Cardiac fibroblast (primary cell): ENCODE measurements at regions not wholly inside any gene's neighbourhood (a gene's known extent, or its start where the extent isn't known, plus 50 kb on each side); places are given as distances from the start of the nearest gene placed in this dataset.

ENCODE experiments used
- DNase-seq, 2 donors: peaks; one replicate each; pipeline versions ENCODE4 v3.0.0 to v3.0.0-alpha.2; 2010; ENCODE audit warnings: low read depth in 2 of 2
- H3K4me3 ChIP-seq, 2 donors: replicated peaks in 1 of 2; 1 replicate in 1 of 2; 2 replicates in 1 of 2; pipeline ENCODE4 v1.5.1; 2011; ENCODE audit warnings: low read depth in 2 of 2, low read length in 2 of 2, mild to moderate bottlenecking in 2 of 2, moderate library complexity in 1 of 2
- TF ChIP-seq, protein P1 (sequence below): IDR thresholded peaks from one replicate; pipeline ENCODE4 v1.5.1; 2011; ENCODE audit warnings: low read depth, mild to moderate bottlenecking, low read length, inconsistent platforms

DNA sequence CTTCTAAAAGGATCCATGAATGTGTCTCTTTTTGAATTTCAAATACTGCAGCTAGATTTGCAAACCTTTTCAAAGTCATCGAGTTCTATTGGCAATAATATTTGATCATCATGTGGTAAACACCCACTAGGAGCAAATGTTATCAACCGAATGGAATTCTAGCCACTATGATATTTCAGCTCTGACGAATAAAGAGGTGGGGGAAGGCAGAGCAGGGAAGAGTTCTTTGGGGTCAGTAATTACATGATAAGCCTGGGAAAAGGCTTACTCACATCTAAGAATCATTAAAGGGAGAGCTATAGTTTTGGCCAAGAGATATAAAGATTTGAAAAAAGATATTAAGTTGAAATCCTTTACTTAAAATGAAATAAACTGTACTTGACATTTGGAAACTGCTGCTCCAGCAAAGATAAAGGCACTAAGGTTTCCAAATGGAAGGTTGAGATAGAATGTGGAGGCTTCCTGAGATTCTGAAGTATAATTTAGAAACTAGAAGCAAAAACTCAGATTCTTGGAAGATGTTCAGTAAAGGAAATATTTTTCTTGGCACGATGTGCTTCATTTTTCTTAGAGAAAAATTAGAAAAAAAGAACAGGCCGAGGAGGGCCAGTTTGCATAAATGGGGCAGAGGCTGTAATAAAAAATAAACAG is 104.7 kb upstream of the ARHGAP28 start:
- no peak overlapping the region for H3K4me3 ChIP-seq
- DNase-seq: peak; percentile 66 to 75
- TF ChIP-seq, protein P1, sequence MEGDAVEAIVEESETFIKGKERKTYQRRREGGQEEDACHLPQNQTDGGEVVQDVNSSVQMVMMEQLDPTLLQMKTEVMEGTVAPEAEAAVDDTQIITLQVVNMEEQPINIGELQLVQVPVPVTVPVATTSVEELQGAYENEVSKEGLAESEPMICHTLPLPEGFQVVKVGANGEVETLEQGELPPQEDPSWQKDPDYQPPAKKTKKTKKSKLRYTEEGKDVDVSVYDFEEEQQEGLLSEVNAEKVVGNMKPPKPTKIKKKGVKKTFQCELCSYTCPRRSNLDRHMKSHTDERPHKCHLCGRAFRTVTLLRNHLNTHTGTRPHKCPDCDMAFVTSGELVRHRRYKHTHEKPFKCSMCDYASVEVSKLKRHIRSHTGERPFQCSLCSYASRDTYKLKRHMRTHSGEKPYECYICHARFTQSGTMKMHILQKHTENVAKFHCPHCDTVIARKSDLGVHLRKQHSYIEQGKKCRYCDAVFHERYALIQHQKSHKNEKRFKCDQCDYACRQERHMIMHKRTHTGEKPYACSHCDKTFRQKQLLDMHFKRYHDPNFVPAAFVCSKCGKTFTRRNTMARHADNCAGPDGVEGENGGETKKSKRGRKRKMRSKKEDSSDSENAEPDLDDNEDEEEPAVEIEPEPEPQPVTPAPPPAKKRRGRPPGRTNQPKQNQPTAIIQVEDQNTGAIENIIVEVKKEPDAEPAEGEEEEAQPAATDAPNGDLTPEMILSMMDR: no peak

DNA sequence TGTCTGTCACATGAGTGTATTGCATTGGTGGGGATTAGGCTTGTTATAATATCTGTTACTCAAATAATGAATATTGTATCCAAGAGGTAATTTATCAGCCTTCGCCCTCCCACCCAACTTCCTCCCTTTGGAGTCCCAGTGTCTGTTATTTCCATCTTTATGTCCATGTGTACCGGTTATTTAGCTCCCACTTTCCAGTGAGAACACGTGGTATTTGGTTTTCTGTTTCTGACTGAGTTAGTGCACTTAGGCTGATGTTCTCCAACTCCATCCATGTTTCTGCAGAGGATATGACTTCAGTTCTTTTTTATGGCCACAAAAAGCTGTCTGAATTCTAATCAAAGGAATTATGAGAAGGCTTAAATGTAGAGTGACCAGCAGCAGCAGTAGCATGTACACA is 104.0 kb upstream of the ARHGAP28 start:
- no peak overlapping the region for H3K4me3 ChIP-seq
- TF ChIP-seq, protein P1: no peak
- no peak for DNase-seq

DNA sequence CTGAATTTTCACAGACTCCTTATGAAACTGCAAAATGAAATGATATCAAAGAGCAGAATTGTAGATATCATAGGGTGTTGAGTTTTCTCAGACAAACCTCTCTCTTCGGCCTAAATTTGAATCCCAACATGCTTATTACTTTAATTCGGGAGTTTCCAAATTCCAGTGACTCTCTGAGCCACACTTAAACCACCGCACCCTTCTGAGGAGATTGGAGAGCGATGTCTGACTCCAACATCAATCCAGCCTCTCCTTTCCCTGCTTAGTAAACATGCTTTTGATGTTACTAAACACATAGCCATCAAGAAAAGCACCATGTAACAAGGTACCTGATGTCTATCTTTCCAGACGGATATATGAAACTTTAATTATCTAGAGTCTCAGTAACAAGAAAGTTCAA is 103.1 kb upstream of the ARHGAP28 start:
- no peak for DNase-seq
- no peak overlapping the region for H3K4me3 ChIP-seq
- TF ChIP-seq, protein P1: no peak

DNA sequence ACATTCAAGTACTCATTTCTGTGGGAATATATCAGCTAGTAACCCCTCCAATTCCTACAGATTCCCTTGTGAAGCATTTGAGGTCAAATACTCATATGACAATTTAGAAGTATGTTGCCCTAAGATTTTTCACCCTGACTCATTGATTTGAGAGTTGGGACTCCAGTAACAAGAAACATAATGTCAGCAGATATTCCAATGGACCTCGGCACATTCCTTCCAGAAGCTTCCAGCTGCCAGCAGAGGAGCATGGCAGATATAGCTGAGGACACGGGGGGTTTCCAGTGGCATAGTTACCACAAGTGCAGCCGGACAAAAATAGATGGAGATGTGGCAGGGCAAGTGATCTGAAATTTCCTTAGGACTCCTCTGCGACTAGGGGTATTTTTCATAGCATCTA is 101.9 kb upstream of the ARHGAP28 start:
- H3K4me3 ChIP-seq: no peak overlapping the region
- peak; percentile 18 to 66 for DNase-seq
- TF ChIP-seq, protein P1: no peak

DNA sequence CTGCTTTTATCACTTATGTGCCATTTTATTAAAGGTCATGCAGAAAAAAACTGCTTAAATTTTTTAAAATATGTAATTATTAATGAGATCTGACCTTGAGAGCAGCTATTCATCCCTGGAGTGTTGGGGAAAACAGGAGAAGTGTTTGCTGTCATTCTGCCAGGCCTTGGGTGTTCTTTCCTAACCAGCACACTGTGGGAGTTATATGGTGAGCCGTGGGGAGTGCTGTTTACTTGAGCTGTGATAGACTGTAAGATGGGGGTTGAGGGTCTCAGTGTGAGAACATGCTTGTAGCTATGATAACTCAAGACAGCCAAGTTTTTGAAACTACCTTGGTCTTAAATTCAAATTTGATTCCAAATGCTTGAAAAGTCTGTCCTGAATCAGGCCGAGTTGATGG is 101.3 kb upstream of the ARHGAP28 start:
- TF ChIP-seq, protein P1: no peak
- no peak overlapping the region for H3K4me3 ChIP-seq
- DNase-seq: peak in 1 of 2 donors; percentile 21

DNA sequence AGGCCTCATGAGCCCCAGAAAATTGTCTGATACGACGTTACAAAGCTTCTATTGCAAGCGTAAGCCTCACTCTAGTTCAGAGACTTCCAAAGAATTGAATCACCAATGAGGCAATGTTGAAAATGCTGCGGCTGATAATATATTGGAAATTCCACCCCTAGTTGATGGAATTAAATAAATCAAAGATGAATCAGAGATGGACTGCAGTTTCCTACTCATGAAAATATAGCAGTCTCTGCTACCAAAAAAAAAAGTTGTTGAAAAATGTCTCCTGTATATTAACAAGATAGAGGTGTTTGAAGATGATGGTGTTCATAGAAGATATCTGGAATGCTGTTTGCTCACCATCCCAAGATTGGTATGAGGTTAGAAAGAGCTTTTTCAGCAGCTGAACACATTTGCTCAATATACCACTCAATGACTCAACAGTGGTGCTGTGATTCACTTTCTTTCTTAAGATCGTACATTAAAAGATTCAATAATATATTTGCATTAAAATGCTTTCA is 99.8 kb upstream of the ARHGAP28 start:
- peak; percentile 58 to 86 for DNase-seq
- TF ChIP-seq, protein P1: no peak
- no peak overlapping the region for H3K4me3 ChIP-seq

DNA sequence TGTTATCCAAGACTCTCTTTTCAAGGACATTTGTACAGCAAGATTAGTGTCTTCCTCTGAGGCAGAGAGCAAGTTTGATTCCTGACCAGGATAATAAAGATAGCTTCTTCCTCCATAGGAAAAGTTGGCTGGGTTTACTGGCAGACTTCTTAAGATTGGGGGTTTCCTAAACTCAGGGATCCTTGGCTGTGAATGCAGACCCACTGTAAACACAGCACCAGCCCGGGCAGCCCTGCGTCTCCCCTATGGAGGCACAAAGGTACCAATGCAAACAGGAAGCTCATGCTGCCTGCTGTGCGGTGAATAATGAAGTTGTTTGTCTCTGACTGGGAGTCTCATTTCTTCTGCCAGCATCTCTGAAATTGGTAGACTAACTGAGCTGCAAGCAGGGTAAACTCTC is 96.2 kb upstream of the ARHGAP28 start:
- no peak overlapping the region for H3K4me3 ChIP-seq
- TF ChIP-seq, protein P1: no peak
- no peak for DNase-seq
